ENCODE measurements at regions not wholly inside any gene's neighbourhood (a gene's known extent, or its start where the extent isn't known, plus 50 kb on each side); places are given as distances from the start of the nearest gene placed in this dataset.

DNA sequence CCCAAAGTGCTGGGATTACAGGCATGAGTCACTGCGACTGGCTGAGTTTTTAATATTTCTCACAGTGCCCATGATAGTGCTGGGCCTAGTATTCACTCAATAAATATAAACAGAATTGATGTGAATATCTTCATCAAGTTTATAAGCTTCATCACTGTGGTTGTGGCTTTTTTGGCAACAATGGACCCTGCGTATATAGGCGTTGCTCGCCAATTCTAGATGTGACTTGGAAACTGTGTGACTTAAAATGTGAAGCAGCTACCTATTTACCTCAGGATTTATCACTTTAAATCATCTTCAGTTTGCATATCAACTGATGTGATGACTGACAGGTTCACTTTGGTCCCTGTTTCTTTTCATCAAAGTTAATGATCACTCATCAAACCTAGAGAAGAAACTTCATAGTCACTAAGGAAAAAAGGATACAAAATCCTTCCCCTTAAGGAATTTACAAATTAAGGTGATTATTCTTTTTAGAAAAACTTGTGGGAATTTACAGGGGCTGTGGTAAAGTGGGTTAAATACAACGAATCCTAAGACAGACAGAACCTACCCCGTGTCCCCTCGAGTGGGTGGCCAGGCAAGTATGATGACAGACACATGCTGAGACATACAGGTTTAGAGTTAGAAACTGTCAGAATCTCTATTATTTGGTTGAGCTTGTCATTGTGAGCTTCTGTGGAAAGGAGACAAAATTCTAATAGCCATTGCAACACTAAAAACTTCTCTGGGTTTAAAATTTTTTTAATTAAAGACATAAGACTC, 101.3 kb downstream of the AKAP11 start:
- Histone ChIP-seq H3K4me2 (ENCODE audit: low read length) (no peak overlapping the region), H3K9ac (ENCODE audit: low read length) (no peak overlapping the region), H3K4me3 (ENCODE audit: low read length) (no peak overlapping the region), H3K9me2 (ENCODE audit: insufficient read depth, low read length) (no peaks in the 10 kb centered on the region), H3K27me3 (ENCODE audit: insufficient read depth, low read depth, low read length) (no peaks in the 10 kb centered on the region), H3K9me3 (ENCODE audit: low read length) (no peaks in the 10 kb centered on the region), H3K36me3 (ENCODE audit: insufficient read depth, low read length) (no peaks in the 10 kb centered on the region), H2AFZ (ENCODE audit: low read depth, low read length) (no peak overlapping the region), H3K79me2 (replicated peaks; ENCODE audit: insufficient read depth, low read length) (no peaks in the 10 kb centered on the region), H4K20me1 (ENCODE audit: insufficient read depth) (no peaks in the 10 kb centered on the region), H3K27ac (ENCODE audit: low read length) (no peak overlapping the region), H3F3A (ENCODE audit: insufficient read depth, low read length, poor library complexity, severe bottlenecking) (no peaks in the 10 kb centered on the region)
- TF ChIP-seq SMC3 (conservative IDR thresholded peaks at IDR 0.05; ENCODE audit: poor library complexity) (no peak), MXI1 (conservative IDR thresholded peaks at IDR 0.05; ENCODE audit: poor library complexity, severe bottlenecking) (no peak), POLR2AphosphoS5 (IDR thresholded peaks at IDR 0.05) (no peak), TAF1 (IDR thresholded peaks at IDR 0.05; ENCODE audit: low read depth) (no peak), RAD21 (conservative IDR thresholded peaks at IDR 0.05) (no peak), EZH2 (IDR thresholded peaks at IDR 0.05; ENCODE audit: borderline replicate concordance, insufficient read depth, low read length, poor library complexity, severe bottlenecking) (no peak), EP300 (conservative IDR thresholded peaks at IDR 0.05; ENCODE audit: poor library complexity, severe bottlenecking) (no peak)
- TF ChIP-seq, protein P1, sequence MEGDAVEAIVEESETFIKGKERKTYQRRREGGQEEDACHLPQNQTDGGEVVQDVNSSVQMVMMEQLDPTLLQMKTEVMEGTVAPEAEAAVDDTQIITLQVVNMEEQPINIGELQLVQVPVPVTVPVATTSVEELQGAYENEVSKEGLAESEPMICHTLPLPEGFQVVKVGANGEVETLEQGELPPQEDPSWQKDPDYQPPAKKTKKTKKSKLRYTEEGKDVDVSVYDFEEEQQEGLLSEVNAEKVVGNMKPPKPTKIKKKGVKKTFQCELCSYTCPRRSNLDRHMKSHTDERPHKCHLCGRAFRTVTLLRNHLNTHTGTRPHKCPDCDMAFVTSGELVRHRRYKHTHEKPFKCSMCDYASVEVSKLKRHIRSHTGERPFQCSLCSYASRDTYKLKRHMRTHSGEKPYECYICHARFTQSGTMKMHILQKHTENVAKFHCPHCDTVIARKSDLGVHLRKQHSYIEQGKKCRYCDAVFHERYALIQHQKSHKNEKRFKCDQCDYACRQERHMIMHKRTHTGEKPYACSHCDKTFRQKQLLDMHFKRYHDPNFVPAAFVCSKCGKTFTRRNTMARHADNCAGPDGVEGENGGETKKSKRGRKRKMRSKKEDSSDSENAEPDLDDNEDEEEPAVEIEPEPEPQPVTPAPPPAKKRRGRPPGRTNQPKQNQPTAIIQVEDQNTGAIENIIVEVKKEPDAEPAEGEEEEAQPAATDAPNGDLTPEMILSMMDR (IDR thresholded peaks at IDR 0.05; ENCODE audit: poor library complexity, severe bottlenecking): no peak
- TF ChIP-seq, protein P2, sequence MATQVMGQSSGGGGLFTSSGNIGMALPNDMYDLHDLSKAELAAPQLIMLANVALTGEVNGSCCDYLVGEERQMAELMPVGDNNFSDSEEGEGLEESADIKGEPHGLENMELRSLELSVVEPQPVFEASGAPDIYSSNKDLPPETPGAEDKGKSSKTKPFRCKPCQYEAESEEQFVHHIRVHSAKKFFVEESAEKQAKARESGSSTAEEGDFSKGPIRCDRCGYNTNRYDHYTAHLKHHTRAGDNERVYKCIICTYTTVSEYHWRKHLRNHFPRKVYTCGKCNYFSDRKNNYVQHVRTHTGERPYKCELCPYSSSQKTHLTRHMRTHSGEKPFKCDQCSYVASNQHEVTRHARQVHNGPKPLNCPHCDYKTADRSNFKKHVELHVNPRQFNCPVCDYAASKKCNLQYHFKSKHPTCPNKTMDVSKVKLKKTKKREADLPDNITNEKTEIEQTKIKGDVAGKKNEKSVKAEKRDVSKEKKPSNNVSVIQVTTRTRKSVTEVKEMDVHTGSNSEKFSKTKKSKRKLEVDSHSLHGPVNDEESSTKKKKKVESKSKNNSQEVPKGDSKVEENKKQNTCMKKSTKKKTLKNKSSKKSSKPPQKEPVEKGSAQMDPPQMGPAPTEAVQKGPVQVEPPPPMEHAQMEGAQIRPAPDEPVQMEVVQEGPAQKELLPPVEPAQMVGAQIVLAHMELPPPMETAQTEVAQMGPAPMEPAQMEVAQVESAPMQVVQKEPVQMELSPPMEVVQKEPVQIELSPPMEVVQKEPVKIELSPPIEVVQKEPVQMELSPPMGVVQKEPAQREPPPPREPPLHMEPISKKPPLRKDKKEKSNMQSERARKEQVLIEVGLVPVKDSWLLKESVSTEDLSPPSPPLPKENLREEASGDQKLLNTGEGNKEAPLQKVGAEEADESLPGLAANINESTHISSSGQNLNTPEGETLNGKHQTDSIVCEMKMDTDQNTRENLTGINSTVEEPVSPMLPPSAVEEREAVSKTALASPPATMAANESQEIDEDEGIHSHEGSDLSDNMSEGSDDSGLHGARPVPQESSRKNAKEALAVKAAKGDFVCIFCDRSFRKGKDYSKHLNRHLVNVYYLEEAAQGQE (IDR thresholded peaks at IDR 0.05; ENCODE audit: borderline replicate concordance): no peak

DNA sequence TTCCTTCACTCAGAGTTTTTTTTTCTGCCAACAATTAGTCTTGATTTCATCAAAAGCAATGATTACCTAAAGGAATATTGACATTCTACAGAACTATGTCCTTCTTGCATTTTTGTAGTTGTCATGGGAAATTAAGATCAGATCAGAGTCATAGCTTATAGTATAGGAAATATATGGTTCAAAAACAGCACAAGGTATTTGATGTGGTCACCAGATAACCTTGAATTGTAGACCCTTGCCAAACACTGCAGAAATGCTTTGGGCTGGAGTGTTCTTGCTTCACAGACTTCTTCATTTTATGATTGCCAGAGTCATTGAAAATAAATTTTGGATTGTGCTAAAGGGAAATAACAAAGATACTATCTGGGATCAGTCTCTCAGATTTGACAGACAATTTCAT, 103.7 kb downstream of the AKAP11 start:
- TF ChIP-seq TAF1 (IDR thresholded peaks at IDR 0.05; ENCODE audit: low read depth) (no peak), MXI1 (conservative IDR thresholded peaks at IDR 0.05; ENCODE audit: poor library complexity, severe bottlenecking) (no peak), RAD21 (conservative IDR thresholded peaks at IDR 0.05) (no peak), EZH2 (IDR thresholded peaks at IDR 0.05; ENCODE audit: borderline replicate concordance, insufficient read depth, low read length, poor library complexity, severe bottlenecking) (no peak), POLR2AphosphoS5 (IDR thresholded peaks at IDR 0.05) (no peak), SMC3 (conservative IDR thresholded peaks at IDR 0.05; ENCODE audit: poor library complexity) (no peak), EP300 (conservative IDR thresholded peaks at IDR 0.05; ENCODE audit: poor library complexity, severe bottlenecking) (no peak)
- TF ChIP-seq, protein P2 (IDR thresholded peaks at IDR 0.05; ENCODE audit: borderline replicate concordance): no peak
- TF ChIP-seq, protein P1 (IDR thresholded peaks at IDR 0.05; ENCODE audit: poor library complexity, severe bottlenecking): no peak

More for the DNA sequence above, 103.7 kb downstream of the AKAP11 start:
- Histone ChIP-seq H3K9me3 (ENCODE audit: low read length) (no peaks in the 10 kb centered on the region), H4K20me1 (ENCODE audit: insufficient read depth) (no peaks in the 10 kb centered on the region), H3K4me3 (ENCODE audit: low read length) (no peak overlapping the region), H3K9ac (ENCODE audit: low read length) (no peak overlapping the region), H3K36me3 (ENCODE audit: insufficient read depth, low read length) (no peaks in the 10 kb centered on the region), H3K4me2 (ENCODE audit: low read length) (no peak overlapping the region), H2AFZ (ENCODE audit: low read depth, low read length) (no peak overlapping the region), H3K27ac (ENCODE audit: low read length) (no peak overlapping the region), H3K27me3 (ENCODE audit: insufficient read depth, low read depth, low read length) (no peaks in the 10 kb centered on the region), H3K9me2 (ENCODE audit: insufficient read depth, low read length) (no peaks in the 10 kb centered on the region), H3K79me2 (replicated peaks; ENCODE audit: insufficient read depth, low read length) (no peaks in the 10 kb centered on the region), H3F3A (ENCODE audit: insufficient read depth, low read length, poor library complexity, severe bottlenecking) (no peaks in the 10 kb centered on the region)

All from neural cell (in vitro differentiated cells).